Superior temporal gyrus (tissue), 1 donor: ENCODE measurements at regions not wholly inside any gene's neighbourhood (a gene's known extent, or its start where the extent isn't known, plus 50 kb on each side); places are given as distances from the start of the nearest gene placed in this dataset.
"Not testable (repeated sequence)": the region's sequence is repeated elsewhere in the genome, so short reads cannot be mapped to it uniquely, and the experiment has no call there.

Experiments
- DNase-seq: peaks from one replicate; pipeline ENCODE4 v3.0.0-alpha.2; 2016; ENCODE audit errors: extremely low spot score

DNA sequence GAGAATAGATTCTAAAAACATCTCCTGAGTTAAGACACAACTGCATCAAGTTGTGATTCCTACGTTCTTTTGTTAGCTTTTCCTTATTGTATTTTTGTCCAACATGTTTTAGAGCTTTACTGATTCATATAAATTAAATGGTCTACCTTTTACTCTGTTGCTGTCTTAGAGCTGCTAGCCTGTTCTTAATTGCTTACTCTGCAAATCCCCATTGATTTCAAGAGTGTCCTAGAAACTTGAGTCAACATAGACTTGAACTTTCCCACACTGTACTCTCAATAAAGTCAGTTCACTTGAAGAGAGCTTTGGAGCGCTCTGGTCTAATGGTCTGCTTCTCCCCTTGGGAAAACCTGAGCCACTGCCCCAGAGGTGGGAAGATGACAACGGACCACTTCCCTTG is 343.9 kb downstream of the CCER1 start:
- no peak for DNase-seq

GRCh38 chr12:90593596-90594295 is 361.2 kb downstream of the CCER1 start:
- DNase-seq, result no peak

DNA sequence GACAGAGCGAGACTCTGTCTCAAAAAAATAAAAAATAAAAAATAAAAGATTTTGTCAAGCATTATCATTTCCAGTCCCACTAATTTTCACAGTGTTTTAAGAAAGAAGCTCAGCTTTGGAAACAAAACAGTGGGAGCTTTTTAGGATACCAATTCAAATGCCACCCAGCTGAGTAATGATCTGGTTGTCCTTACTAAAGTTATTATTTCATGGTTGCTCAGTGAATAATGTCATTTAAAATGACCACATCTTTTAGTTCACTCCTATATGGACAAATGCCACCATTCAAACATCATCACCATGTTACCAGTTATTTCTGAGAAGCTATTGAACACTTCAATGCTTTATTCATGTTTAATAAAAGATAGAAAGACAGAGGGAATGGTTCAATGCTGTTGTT is 365.0 kb downstream of the CCER1 start:
- no peak for DNase-seq

GRCh38 chr12:90585640-90586304 is 369.2 kb downstream of the CCER1 start:
- no peak for DNase-seq

GRCh38 chr12:90576707-90577106 is 378.3 kb downstream of the CCER1 start:
- no peak for DNase-seq

DNA sequence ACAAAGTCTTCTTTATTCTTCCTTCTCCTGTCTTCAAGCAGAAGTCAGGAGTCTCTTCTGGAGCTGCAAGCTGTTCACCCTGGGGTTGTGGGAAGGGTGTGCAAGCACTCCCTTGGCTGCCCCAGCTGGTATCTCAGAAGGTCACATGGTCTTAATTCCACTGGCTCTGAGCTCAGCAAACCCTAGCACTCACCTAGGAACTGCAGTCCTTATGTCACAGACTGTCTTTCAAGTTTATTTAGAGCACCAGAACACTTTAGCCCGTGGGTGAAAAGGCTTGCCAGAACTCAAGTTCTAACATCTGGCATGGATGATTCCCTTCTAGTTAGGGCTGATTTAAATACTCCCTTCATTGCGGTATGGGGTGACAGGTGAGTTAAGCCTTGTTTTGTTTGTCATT is 379.0 kb downstream of the CCER1 start:
- no peak for DNase-seq

DNA sequence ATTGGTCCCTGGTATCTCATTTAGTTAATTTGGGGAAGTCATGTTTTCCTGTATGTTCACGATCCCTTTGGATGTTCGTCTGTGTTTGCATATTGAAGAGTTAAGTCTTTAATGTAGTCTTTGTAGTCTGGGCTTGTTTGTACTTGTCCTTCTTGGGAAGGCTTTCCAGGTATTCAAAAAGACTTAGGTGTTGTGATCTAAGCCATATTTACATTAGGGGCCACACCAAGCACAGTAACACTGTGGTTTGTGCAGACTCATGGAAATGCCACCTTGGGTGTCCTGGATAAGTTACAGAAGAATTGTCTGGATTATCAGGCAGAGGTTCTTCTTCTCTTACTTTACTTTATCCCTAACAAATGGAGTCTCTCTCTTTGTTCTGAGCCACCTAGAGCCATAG is 380.3 kb downstream of the CCER1 start:
- DNase-seq, result no peak

GRCh38 chr12:90572778-90573177 is 382.2 kb downstream of the CCER1 start:
- DNase-seq, result no peak

- DNase-seq, result no peak
Measured at GRCh38 chr12:90569685-90570084, 385.3 kb downstream of the CCER1 start.

GRCh38 chr12:90562671-90563070 is 392.3 kb downstream of the CCER1 start:
- DNase-seq, result no peak

- DNase-seq, result no peak
Measured at GRCh38 chr12:90548595-90548994, 406.4 kb downstream of the CCER1 start.

GRCh38 chr12:90546511-90546910 is 408.5 kb downstream of the CCER1 start:
- DNase-seq, result no peak

GRCh38 chr12:90543841-90544240 is 411.1 kb downstream of the CCER1 start:
- DNase-seq, result no peak

DNA sequence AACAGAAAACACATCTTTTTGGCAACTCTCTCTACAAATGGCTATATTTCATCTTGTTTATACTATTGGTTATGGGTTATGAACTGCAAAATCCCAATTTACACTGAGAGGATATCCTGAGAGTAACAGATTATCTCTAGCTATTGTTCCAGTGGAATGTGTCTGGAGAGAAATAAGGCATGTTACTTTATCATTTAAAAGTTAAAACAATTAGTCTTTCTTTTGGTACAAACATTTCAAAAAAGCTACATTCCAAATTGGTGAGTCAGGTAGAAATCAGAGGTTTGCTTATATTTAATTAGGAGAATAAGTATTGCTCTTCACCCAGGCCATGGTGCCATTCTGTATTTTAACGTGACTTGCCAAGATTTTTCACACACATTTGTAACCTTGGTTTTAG is 411.6 kb downstream of the CCER1 start:
- no peak for DNase-seq

GRCh38 chr12:90542852-90543251 is 412.1 kb downstream of the CCER1 start:
- not testable (repeated sequence) for DNase-seq

GRCh38 chr12:90533828-90534227 is 421.1 kb downstream of the CCER1 start:
- not testable (repeated sequence) for DNase-seq

DNA sequence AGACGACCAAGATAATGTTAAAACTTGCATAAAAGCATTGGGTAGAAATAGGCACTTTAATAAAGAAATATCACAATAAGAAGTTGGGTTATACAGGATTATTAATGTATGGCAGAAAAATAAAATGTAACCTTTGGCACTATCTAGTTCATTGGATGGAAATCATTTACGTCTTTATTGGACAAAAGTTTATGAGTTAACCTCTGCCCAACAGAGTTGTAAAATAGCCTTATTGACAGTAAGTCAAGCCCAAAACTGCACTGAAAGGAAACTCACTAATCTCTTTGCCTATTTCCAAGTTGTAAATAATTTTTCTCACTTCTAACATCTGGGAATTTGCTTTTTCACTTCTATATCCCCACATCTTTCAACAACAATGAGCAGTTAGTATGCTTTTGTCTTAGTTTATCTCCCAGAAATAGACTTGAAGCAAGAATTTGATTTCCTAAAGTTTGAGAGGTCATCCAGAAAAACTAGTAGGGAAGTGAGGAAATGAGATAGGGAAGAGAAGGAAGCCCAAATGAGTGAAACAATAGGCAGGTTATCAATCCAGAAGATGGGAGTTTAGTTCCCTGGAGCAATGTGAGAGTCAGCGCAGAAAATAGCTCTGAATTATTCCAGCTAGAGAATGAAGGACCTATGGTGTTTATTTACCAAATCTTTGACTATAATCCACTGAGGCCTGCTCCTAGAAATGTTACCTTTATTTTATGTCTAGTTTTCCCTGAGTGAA is 434.8 kb downstream of the CCER1 start:
- DNase-seq, result no peak

GRCh38 chr12:90519285-90519684 is 435.7 kb downstream of the CCER1 start:
- no peak for DNase-seq

- no peak for DNase-seq
Measured at GRCh38 chr12:90515199-90516175, 439.5 kb downstream of the CCER1 start.

DNA sequence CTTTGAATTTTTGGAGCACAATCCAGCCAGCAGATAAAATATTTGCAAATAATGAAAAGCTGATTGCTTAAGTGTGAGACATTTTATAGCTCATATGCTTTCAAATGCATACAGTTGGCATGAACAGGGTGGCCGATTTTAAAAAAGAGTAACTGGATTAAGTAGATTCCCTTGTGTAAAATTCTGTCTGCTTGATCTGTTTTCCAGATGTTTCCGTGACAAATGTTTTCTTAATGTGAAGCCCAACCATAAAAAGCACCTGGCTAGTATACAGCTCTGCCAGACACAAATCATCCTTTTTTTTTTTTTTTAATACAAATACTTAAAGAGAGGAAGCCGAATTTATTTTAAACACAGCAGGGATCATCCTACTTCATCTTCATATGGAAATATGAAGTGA is 440.7 kb downstream of the CCER1 start:
- DNase-seq, result no peak

DNA sequence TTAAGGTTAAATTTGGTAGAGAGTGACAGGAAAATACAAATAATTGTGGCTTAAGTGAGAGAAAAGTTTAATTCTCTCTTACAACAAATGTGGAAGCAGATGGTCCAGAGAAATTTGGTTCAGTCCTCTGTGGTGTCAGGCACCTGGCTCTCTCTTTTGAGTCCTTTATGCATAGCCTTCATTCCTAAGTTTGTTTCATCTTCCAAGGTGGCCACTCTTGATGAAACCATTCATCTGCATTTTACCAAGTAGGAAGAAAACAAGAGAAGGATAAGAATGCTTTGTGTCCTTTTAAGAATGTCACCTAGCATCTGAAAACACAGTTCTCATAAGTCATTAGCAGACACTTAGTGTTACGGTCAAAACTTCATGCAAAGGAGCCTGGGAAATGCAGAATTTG is 442.5 kb downstream of the CCER1 start:
- no peak for DNase-seq

- no peak for DNase-seq
Measured at GRCh38 chr12:90510948-90511347, 444.0 kb downstream of the CCER1 start.
